Loucy (cell line): ENCODE measurements at regions not wholly inside any gene's neighbourhood (a gene's known extent, or its start where the extent isn't known, plus 50 kb on each side); places are given as distances from the start of the nearest gene placed in this dataset.

Experiments
- EZH2phosphoT487 ChIP-seq: fragments of 200-600 bp; IDR thresholded peaks from 2 replicates; pipeline ENCODE4 v1.6.1; 2018; ENCODE audit warnings: antibody characterized with exemption, mild to moderate bottlenecking, moderate library complexity, borderline replicate concordance
- TF ChIP-seq, protein P1 (sequence below): fragments of 200-600 bp; sonication (generic); conservative IDR thresholded peaks from 2 replicates; pipeline ENCODE4 v1.5.1; 2014; ENCODE audit warnings: mild to moderate bottlenecking, antibody characterized with exemption, low read length

DNA sequence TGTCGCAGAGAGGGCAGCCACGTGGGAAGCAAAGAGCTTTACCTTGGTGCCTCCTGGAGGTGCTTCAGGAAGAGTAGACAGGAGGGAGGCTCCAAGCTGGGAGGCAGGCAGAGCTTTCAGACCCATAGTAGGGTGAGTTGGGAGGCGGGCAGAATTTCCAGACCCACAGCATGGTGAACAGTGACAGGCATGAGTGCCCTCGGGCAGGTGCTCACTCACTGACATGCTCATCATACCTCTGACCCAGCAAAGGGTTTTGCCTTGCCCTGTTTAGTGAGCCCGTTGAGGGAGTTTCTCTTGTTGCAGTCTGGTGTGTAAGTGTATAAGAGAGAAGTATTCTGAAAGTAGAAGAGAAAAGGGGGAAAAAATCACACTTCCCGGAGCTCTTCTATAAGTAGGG, 86.4 kb upstream of the NTM start:
- TF ChIP-seq, protein P1, sequence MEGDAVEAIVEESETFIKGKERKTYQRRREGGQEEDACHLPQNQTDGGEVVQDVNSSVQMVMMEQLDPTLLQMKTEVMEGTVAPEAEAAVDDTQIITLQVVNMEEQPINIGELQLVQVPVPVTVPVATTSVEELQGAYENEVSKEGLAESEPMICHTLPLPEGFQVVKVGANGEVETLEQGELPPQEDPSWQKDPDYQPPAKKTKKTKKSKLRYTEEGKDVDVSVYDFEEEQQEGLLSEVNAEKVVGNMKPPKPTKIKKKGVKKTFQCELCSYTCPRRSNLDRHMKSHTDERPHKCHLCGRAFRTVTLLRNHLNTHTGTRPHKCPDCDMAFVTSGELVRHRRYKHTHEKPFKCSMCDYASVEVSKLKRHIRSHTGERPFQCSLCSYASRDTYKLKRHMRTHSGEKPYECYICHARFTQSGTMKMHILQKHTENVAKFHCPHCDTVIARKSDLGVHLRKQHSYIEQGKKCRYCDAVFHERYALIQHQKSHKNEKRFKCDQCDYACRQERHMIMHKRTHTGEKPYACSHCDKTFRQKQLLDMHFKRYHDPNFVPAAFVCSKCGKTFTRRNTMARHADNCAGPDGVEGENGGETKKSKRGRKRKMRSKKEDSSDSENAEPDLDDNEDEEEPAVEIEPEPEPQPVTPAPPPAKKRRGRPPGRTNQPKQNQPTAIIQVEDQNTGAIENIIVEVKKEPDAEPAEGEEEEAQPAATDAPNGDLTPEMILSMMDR: no peak
- no peak for TF ChIP-seq EZH2phosphoT487
